SK-N-SH treated with all-trans-retinoic acid at 6 μM for 48 hours (cell line): ENCODE measurements at regions not wholly inside any gene's neighbourhood (a gene's known extent, or its start where the extent isn't known, plus 50 kb on each side); places are given as distances from the start of the nearest gene placed in this dataset.

Source experiments
- ATAC-seq: fragments of 200-7000 bp; cut with Tn5 transposase; 3 replicates; pipeline ENCODE4 v1.9.1; 2020; ENCODE audit warnings: mild to moderate bottlenecking, moderate library complexity
- ARNTL ChIP-seq: fragments of 450-650 bp; formaldehyde crosslinking; IDR thresholded peaks from 2 replicates; pipeline ENCODE4 v1.5.0; 2020; ENCODE audit warnings: low read depth, mild to moderate bottlenecking, moderate library complexity, borderline replicate concordance
- BACH2 ChIP-seq: fragments of 250-450 bp; sonication (Bioruptor Pico); IDR thresholded peaks from 2 replicates; pipeline ENCODE4 v1.9.0; 2021; ENCODE audit warnings: mild to moderate bottlenecking, borderline replicate concordance
- ESRRG ChIP-seq: fragments of 250-450 bp; sonication (Bioruptor Pico); IDR thresholded peaks from 2 replicates; pipeline ENCODE4 v1.6.1; 2021; ENCODE audit warnings: mild to moderate bottlenecking
- GLIS3 ChIP-seq: fragments of 250-450 bp; sonication (Bioruptor Pico); IDR thresholded peaks from 2 replicates; pipeline ENCODE4 v1.5.0; 2020; ENCODE audit warnings: mild to moderate bottlenecking, moderate library complexity
- OSR1 ChIP-seq: fragments of 250-450 bp; sonication (Bioruptor Pico); IDR thresholded peaks from 2 replicates; pipeline ENCODE4 v1.8.0; 2022; ENCODE audit warnings: moderate library complexity, mild to moderate bottlenecking, inconsistent platforms
- RARB ChIP-seq: fragments of 250-450 bp; sonication (Bioruptor Pico); IDR thresholded peaks from 2 replicates; pipeline ENCODE4 v1.8.0; 2021; ENCODE audit warnings: mild to moderate bottlenecking, moderate library complexity
- SNAI2 ChIP-seq: fragments of 250-450 bp; sonication (Bioruptor Pico); IDR thresholded peaks from 2 replicates; pipeline ENCODE4 v1.5.0; 2020; ENCODE audit warnings: mild to moderate bottlenecking, moderate library complexity
- TCF4 ChIP-seq: fragments of 250-450 bp; sonication (Bioruptor Pico); IDR thresholded peaks from 2 replicates; pipeline ENCODE4 v1.8.0; 2021; ENCODE audit warnings: mild to moderate bottlenecking, moderate library complexity, borderline replicate concordance
- TOX ChIP-seq: fragments of 250-450 bp; sonication (Bioruptor Pico); IDR thresholded peaks from 2 replicates; pipeline ENCODE4 v1.8.0; 2021; ENCODE audit warnings: mild to moderate bottlenecking, moderate library complexity, borderline replicate concordance
- ZC3H10 ChIP-seq: fragments of 250-450 bp; sonication (Bioruptor Pico); IDR thresholded peaks from 2 replicates; pipeline ENCODE4 v1.5.1; 2021; ENCODE audit warnings: mild to moderate bottlenecking, moderate library complexity
- ZFP3 ChIP-seq: fragments of 250-450 bp; sonication (Bioruptor Pico); IDR thresholded peaks from 2 replicates; pipeline ENCODE4 v1.5.0; 2020; ENCODE audit warnings: mild to moderate bottlenecking, moderate library complexity
- ZFP30 ChIP-seq: fragments of 450-650 bp; formaldehyde crosslinking; IDR thresholded peaks from 2 replicates; pipeline ENCODE4 v1.5.0; 2022; ENCODE audit warnings: mild to moderate bottlenecking, moderate library complexity
- ZNF565 ChIP-seq: fragments of 450-650 bp; formaldehyde crosslinking; conservative IDR thresholded peaks from 2 replicates; pipeline ENCODE4 v1.5.0; 2020; ENCODE audit warnings: low read depth, mild to moderate bottlenecking, moderate library complexity
- ZNF70 ChIP-seq: fragments of 450-650 bp; formaldehyde crosslinking; IDR thresholded peaks from 2 replicates; pipeline ENCODE4 v1.5.0; 2020; ENCODE audit warnings: mild to moderate bottlenecking, moderate library complexity
- ZNF8 ChIP-seq: fragments of 450-650 bp; formaldehyde crosslinking; IDR thresholded peaks from 2 replicates; pipeline ENCODE4 v1.5.0; 2020; ENCODE audit warnings: mild to moderate bottlenecking, moderate library complexity
- TF ChIP-seq, protein P1 (sequence below): fragments of 250-450 bp; sonication (Bioruptor Pico); IDR thresholded peaks from 2 replicates; pipeline ENCODE4 v1.5.0; 2020; ENCODE audit warnings: mild to moderate bottlenecking, moderate library complexity
- TF ChIP-seq, protein P2 (sequence below): fragments of 250-450 bp; sonication (Bioruptor Pico); IDR thresholded peaks from 2 replicates; pipeline ENCODE4 v1.8.0; 2021; ENCODE audit warnings: low read depth, mild to moderate bottlenecking, moderate library complexity, borderline replicate concordance
- TF ChIP-seq, protein P3 (sequence below): fragments of 250-450 bp; sonication (Bioruptor Pico); IDR thresholded peaks from 2 replicates; pipeline ENCODE4 v1.8.0; 2020; ENCODE audit warnings: mild to moderate bottlenecking, moderate library complexity, borderline replicate concordance
- TF ChIP-seq, protein P4 (sequence below): fragments of 250-450 bp; sonication (Bioruptor Pico); IDR thresholded peaks from 2 replicates; pipeline ENCODE4 v1.5.1; 2021; ENCODE audit warnings: mild to moderate bottlenecking, moderate library complexity

DNA sequence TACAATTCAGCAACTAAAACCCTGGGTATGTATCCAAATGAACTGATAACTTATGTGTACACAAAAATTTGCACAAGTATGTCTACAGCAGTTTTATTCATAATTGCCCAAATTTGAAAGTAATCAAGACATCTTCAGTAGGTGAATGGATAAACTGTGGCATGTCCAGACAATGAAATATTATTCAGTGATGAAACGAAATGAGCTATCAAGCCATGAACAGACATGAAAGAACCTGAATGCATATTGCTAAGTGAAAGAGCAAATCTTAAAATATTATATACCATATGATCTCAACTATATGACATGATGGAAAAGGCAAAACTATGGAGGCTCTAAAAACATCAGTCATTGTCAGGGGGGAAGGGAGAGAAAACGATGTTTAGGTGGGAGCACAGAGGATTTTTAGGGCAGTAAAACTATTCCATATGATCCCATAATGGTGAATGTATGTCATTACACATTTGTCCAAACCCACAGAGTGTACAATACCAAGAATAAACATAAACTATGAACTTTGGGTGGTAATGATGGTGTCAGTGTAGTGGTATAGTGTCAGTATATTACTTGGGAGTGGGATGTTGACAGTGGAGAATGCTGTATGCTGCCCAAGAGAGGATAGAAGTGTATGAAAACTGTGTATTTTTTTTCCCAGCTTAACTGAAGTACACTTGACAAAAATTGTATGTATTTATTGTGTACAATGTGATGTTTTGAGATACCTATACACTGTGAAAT is 92.8 kb upstream of the PPP2R5A start:
- no peak for ATAC-seq
- TF ChIP-seq ZNF565 (CRISPR knock-in tag) (no peak), ZNF8 (CRISPR knock-in tag) (no peak), GLIS3 (CRISPR knock-in tag) (no peak), ZFP30 (CRISPR knock-in tag) (no peak), ARNTL (no peak), ZNF70 (CRISPR knock-in tag) (no peak), SNAI2 (CRISPR knock-in tag) (no peak), RARB (CRISPR knock-in tag) (no peak), TOX (no peak), ESRRG (CRISPR knock-in tag) (no peak)
- TF ChIP-seq, protein P1, sequence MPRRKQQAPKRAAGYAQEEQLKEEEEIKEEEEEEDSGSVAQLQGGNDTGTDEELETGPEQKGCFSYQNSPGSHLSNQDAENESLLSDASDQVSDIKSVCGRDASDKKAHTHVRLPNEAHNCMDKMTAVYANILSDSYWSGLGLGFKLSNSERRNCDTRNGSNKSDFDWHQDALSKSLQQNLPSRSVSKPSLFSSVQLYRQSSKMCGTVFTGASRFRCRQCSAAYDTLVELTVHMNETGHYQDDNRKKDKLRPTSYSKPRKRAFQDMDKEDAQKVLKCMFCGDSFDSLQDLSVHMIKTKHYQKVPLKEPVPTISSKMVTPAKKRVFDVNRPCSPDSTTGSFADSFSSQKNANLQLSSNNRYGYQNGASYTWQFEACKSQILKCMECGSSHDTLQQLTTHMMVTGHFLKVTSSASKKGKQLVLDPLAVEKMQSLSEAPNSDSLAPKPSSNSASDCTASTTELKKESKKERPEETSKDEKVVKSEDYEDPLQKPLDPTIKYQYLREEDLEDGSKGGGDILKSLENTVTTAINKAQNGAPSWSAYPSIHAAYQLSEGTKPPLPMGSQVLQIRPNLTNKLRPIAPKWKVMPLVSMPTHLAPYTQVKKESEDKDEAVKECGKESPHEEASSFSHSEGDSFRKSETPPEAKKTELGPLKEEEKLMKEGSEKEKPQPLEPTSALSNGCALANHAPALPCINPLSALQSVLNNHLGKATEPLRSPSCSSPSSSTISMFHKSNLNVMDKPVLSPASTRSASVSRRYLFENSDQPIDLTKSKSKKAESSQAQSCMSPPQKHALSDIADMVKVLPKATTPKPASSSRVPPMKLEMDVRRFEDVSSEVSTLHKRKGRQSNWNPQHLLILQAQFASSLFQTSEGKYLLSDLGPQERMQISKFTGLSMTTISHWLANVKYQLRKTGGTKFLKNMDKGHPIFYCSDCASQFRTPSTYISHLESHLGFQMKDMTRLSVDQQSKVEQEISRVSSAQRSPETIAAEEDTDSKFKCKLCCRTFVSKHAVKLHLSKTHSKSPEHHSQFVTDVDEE (CRISPR knock-in tag) = no peak
- TF ChIP-seq, protein P2, sequence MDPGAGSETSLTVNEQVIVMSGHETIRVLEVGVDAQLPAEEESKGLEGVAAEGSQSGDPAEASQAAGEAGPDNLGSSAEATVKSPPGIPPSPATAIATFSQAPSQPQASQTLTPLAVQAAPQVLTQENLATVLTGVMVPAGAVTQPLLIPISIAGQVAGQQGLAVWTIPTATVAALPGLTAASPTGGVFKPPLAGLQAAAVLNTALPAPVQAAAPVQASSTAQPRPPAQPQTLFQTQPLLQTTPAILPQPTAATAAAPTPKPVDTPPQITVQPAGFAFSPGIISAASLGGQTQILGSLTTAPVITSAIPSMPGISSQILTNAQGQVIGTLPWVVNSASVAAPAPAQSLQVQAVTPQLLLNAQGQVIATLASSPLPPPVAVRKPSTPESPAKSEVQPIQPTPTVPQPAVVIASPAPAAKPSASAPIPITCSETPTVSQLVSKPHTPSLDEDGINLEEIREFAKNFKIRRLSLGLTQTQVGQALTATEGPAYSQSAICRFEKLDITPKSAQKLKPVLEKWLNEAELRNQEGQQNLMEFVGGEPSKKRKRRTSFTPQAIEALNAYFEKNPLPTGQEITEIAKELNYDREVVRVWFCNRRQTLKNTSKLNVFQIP (CRISPR knock-in tag) = no peak
- TF ChIP-seq, protein P3, sequence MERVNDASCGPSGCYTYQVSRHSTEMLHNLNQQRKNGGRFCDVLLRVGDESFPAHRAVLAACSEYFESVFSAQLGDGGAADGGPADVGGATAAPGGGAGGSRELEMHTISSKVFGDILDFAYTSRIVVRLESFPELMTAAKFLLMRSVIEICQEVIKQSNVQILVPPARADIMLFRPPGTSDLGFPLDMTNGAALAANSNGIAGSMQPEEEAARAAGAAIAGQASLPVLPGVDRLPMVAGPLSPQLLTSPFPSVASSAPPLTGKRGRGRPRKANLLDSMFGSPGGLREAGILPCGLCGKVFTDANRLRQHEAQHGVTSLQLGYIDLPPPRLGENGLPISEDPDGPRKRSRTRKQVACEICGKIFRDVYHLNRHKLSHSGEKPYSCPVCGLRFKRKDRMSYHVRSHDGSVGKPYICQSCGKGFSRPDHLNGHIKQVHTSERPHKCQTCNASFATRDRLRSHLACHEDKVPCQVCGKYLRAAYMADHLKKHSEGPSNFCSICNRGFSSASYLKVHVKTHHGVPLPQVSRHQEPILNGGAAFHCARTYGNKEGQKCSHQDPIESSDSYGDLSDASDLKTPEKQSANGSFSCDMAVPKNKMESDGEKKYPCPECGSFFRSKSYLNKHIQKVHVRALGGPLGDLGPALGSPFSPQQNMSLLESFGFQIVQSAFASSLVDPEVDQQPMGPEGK (CRISPR knock-in tag) = no peak

DNA sequence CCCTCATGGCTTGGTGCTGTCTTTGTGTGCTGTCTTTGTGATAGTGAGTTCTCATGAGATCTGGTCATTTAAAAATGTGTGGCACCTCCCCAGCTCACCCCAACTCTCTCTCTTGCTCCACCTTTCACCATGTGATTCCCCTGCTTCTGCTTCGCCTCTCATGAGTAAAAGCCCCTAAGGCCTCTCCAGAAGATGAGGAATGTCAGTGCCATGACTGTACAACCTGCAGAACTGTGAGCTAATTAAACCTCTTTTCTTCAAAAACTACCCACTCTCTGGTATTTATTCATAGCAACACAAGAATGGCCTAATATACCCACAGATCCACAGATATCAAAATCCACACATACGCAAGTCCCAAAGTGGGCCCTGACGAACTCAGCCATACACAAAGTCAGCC is 88.9 kb upstream of the PPP2R5A start:
- TF ChIP-seq OSR1 = no peak
- TF ChIP-seq SNAI2 (CRISPR knock-in tag) = no peak
- no peak for TF ChIP-seq TOX
- no peak for TF ChIP-seq ZNF70 (CRISPR knock-in tag)
- TF ChIP-seq ZNF565 (CRISPR knock-in tag) = no peak
- TF ChIP-seq, protein P2 (CRISPR knock-in tag) = no peak
- TF ChIP-seq, protein P4, sequence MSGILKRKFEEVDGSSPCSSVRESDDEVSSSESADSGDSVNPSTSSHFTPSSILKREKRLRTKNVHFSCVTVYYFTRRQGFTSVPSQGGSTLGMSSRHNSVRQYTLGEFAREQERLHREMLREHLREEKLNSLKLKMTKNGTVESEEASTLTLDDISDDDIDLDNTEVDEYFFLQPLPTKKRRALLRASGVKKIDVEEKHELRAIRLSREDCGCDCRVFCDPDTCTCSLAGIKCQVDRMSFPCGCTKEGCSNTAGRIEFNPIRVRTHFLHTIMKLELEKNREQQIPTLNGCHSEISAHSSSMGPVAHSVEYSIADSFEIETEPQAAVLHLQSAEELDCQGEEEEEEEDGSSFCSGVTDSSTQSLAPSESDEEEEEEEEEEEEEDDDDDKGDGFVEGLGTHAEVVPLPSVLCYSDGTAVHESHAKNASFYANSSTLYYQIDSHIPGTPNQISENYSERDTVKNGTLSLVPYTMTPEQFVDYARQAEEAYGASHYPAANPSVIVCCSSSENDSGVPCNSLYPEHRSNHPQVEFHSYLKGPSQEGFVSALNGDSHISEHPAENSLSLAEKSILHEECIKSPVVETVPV (CRISPR knock-in tag) = no peak
- no peak for TF ChIP-seq BACH2 (CRISPR knock-in tag)
- TF ChIP-seq ZFP3 (CRISPR knock-in tag) = no peak
- TF ChIP-seq ARNTL = no peak
- TF ChIP-seq ESRRG (CRISPR knock-in tag) = no peak
- ATAC-seq = no peak

DNA sequence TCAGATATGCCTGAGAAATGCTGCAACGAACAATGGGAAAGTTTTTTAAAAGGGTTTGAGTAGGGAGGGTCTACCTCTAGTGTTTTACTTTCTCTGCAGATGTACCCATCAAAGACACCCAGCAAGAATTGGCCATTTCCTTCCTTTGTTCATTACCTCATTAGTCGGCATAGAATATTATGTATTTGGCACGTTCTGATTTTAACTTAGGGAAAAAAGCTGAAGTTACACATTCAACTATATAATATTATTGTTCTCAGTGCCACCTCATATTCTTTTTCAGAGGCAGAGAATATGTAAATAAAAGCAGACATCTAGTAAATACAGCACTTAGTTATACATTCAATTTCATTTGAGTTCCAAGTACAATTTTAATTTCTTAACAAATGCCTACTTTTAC is 83.7 kb upstream of the PPP2R5A start:
- no peak for ATAC-seq
- TF ChIP-seq SNAI2 (CRISPR knock-in tag) = no peak
- TF ChIP-seq ZNF565 (CRISPR knock-in tag) = no peak
- no peak for TF ChIP-seq ESRRG (CRISPR knock-in tag)
- no peak for TF ChIP-seq ZNF70 (CRISPR knock-in tag)
- no peak for TF ChIP-seq GLIS3 (CRISPR knock-in tag)
- TF ChIP-seq, protein P3 (CRISPR knock-in tag) = no peak
- no peak for TF ChIP-seq ARNTL
- no peak for TF ChIP-seq ZC3H10
- TF ChIP-seq TCF4 (CRISPR knock-in tag) = no peak
- TF ChIP-seq ZFP3 (CRISPR knock-in tag) = no peak
- TF ChIP-seq, protein P4 (CRISPR knock-in tag) = no peak
- TF ChIP-seq ZFP30 (CRISPR knock-in tag) = no peak
- no peak for TF ChIP-seq ZNF8 (CRISPR knock-in tag)
- TF ChIP-seq OSR1 = no peak
- TF ChIP-seq, all 23 proteins: peak for 0
